Activated CD8-positive, alpha-beta T cell treated with anti-CD3 and anti-CD28 coated beads, Interleukin-2, amount 10 ng/mL, durations not matched to agents 7 days and 5 days (primary cell): ENCODE measurements at regions not wholly inside any gene's neighbourhood (a gene's known extent, or its start where the extent isn't known, plus 50 kb on each side); places are given as distances from the start of the nearest gene placed in this dataset.

Experiments
- ATAC-seq: fragments of 150-1000 bp; cut with Tn5 transposase; one replicate; pipeline ENCODE4 v1.10.0; 2021; ENCODE audit warnings: moderate library complexity
- CTCF ChIA-PET: fragments of 350-600 bp; sonication (Branson Sonifier 250); formaldehyde crosslinking; loops from one replicate; lab custom pipeline; 2021; ENCODE audit warnings: antibody characterized with exemption; lab: Charles Lee
- POLR2A ChIA-PET: fragments of 350-600 bp; sonication (Branson Sonifier 250); formaldehyde crosslinking; loops from one replicate; lab custom pipeline; 2021; ENCODE audit warnings: antibody characterized with exemption; lab: Charles Lee
- DNase-seq: peaks from one replicate; pipeline ENCODE4 v3.0.0-alpha.2; 2020
- H3K27ac Mint-ChIP-seq: one replicate; pipeline ENCODE4 v1.8.0; 2021; ENCODE audit warnings: mild to moderate bottlenecking, mixed read lengths
- H3K27me3 Mint-ChIP-seq: one replicate; pipeline ENCODE4 v1.8.0; 2021; ENCODE audit warnings: low read depth, mixed read lengths
- H3K36me3 Mint-ChIP-seq: one replicate; pipeline ENCODE4 v1.8.0; 2021; ENCODE audit warnings: low read depth, mixed read lengths
- H3K4me1 Mint-ChIP-seq: one replicate; pipeline ENCODE4 v1.8.0; 2021; ENCODE audit warnings: low read depth, mixed read lengths
- H3K4me3 Mint-ChIP-seq: one replicate; pipeline ENCODE4 v1.8.0; 2021; ENCODE audit warnings: mild to moderate bottlenecking, mixed read lengths
- H3K9me3 Mint-ChIP-seq: one replicate; pipeline ENCODE4 v1.8.0; 2022; ENCODE audit warnings: mixed read lengths; ENCODE audit not compliant: insufficient read depth

DNA sequence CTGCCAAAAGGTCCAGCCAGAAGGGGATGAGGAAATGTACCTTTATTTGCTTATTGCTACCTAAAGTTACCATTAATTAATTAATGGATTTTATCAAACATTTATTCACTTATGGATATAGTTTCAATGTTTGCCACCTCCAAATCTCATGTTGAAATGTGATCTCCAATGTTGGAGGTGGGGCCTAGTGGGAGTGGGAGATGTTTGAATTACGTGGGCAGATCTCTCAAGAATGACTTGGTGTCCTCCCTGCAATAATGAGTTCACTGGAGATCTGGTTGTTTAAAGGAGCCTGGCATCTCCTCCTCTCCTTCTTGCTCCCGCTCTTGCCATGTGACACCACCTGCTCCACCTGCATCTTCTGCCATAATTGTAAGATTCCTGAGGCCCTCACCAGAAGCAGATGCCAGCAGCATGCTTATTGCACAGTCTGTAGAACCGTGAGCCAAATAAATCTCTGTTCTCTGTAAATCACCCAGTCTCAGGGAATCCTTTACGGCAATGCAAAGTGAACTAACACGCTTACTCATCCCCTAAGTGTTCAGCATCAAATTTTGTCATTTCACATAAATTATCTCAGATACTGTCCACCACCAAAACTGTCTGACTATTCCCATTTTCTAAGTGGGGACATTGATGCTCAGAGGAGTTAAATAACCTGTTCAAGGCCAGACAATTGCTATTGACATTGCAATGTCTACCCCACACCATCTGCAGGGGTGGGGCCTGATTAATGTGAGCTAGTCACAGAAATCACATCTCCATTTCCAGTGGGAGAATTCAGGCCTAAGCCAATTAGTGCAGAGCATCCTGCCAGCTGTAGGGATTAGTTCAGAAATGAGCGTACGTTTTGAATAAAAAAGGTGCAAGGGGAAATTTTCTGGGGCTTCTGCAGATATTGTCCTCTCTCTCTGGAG is 51.6 kb upstream of the SYN3 start:
- Mint-ChIP-seq H3K9me3 (no peaks in the 10 kb centered on the region), H3K27me3 (no peaks in the 10 kb centered on the region), H3K27ac (no peak overlapping the region), H3K4me1 (no peaks in the 10 kb centered on the region), H3K4me3 (no peak overlapping the region), H3K36me3 (no peaks in the 10 kb centered on the region)
- ATAC-seq (no peak), DNase-seq (no peak)
- CTCF ChIA-PET = no interaction called here
- POLR2A ChIA-PET = no interaction called here

GRCh38 chr22:33108037-33108436 is 49.9 kb upstream of the SYN3 start:
- no peaks in the 10 kb centered on the region for H3K36me3 Mint-ChIP-seq
- ChIA-PET CTCF (no interaction called here), POLR2A (interaction anchor here (0.5 kb wide), 1 partner anchor 143 kb away, joined by 3 read pairs; no protein-coding TSS in a partner anchor)
- no peaks in the 10 kb centered on the region for H3K4me1 Mint-ChIP-seq
- no peak overlapping the region for H3K27ac Mint-ChIP-seq
- no peak for DNase-seq
- H3K27me3 Mint-ChIP-seq = no peaks in the 10 kb centered on the region
- no peak for ATAC-seq
- no peak overlapping the region for H3K4me3 Mint-ChIP-seq
- H3K9me3 Mint-ChIP-seq = no peaks in the 10 kb centered on the region
